Thyroid gland (tissue), 4 donors: ENCODE measurements at regions not wholly inside any gene's neighbourhood (a gene's known extent, or its start where the extent isn't known, plus 50 kb on each side); places are given as distances from the start of the nearest gene placed in this dataset.
"Not testable (repeated sequence)": the region's sequence is repeated elsewhere in the genome, so short reads cannot be mapped to it uniquely, and the experiment has no call there.

Source experiments
- POLR2A ChIP-seq, 2 donors: fragments of 450-650 bp; IDR thresholded peaks; one replicate each; pipeline ENCODE4 v1.6.1; 2017; ENCODE audit warnings: antibody characterized with exemption in 2 of 2, mild to moderate bottlenecking in 2 of 2, moderate library complexity in 1 of 2
- TF ChIP-seq, protein P1 (sequence below), 6 experiments: fragments of 200-600 bp in 3 of 6; fragments of 450-650 bp in 3 of 6; sonication (generic) in 3 of 6; IDR thresholded peaks; one replicate each; pipeline ENCODE4 v1.5.1; 2016 to 2019; ENCODE audit warnings: antibody characterized with exemption in 6 of 6, mild to moderate bottlenecking in 2 of 6, inconsistent platforms in 1 of 6, moderate library complexity in 1 of 6

DNA sequence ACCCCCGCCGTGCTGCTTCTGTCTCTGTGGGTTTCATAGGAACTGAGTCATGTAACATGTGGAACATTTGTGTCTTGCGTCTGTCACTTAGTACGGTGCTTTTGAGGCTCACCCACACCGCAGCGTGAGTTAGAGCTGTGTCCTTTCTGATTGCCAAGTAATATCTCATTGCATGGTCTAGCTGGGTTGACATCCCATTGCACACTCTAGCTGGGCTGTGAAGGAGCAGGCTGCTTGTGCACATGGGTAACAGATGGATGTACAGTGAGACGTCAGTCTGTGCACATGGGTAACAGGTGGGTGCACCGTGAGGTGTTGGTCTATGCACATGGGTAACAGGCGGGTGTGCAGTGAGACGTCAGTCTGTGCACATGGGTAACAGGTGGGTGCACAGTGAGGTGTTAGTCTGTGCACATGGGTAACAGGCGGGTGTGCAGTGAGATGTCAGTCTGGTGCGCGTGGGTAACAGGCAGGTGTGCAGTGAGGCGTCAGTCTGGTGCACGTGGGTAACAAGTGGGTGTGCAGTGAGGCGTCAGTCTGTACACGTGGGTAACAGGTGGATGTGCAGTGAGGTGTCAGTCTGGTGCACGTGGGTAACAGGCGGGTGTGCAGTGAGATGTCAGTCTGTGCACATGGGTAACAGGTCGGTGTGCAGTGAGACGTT is 58.5 kb upstream of the METTL9 start:
- TF ChIP-seq, protein P1, sequence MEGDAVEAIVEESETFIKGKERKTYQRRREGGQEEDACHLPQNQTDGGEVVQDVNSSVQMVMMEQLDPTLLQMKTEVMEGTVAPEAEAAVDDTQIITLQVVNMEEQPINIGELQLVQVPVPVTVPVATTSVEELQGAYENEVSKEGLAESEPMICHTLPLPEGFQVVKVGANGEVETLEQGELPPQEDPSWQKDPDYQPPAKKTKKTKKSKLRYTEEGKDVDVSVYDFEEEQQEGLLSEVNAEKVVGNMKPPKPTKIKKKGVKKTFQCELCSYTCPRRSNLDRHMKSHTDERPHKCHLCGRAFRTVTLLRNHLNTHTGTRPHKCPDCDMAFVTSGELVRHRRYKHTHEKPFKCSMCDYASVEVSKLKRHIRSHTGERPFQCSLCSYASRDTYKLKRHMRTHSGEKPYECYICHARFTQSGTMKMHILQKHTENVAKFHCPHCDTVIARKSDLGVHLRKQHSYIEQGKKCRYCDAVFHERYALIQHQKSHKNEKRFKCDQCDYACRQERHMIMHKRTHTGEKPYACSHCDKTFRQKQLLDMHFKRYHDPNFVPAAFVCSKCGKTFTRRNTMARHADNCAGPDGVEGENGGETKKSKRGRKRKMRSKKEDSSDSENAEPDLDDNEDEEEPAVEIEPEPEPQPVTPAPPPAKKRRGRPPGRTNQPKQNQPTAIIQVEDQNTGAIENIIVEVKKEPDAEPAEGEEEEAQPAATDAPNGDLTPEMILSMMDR (IDR thresholded peaks at IDR 0.05) = not testable (repeated sequence)
- not testable (repeated sequence) for TF ChIP-seq POLR2A (IDR thresholded peaks at IDR 0.05)
